Liver (tissue), 8 donors: ENCODE measurements at regions not wholly inside any gene's neighbourhood (a gene's known extent, or its start where the extent isn't known, plus 50 kb on each side); places are given as distances from the start of the nearest gene placed in this dataset.

Source experiments
- DNase-seq: peaks from one replicate; pipeline ENCODE4 v3.0.0-alpha.2; 2017; ENCODE audit warnings: low spot score
- H3K27ac ChIP-seq, 2 donors: one replicate each; pipeline ENCODE4 v1.7.0; 2013; ENCODE audit warnings: inconsistent platforms in 2 of 2, low read length in 2 of 2, control low read depth in 1 of 2, low read depth in 1 of 2, mild to moderate bottlenecking in 1 of 2
- H3K27me3 ChIP-seq, 4 donors: one replicate each; pipeline versions ENCODE4 v1.6.1 to v1.7.0; 2013; ENCODE audit warnings: low read length in 3 of 4, inconsistent platforms in 1 of 4, mild to moderate bottlenecking in 1 of 4, moderate library complexity in 1 of 4; ENCODE audit not compliant: control insufficient read depth in 4 of 4, insufficient read depth in 4 of 4
- H3K36me3 ChIP-seq, 4 donors: one replicate each; pipeline versions ENCODE4 v1.6.1 to v1.7.0; 2013; ENCODE audit warnings: low read length in 3 of 4, mild to moderate bottlenecking in 3 of 4, low read depth in 1 of 4, moderate library complexity in 1 of 4; ENCODE audit not compliant: control insufficient read depth in 4 of 4, insufficient read depth in 3 of 4
- H3K4me1 ChIP-seq, 4 donors: one replicate each; pipeline versions ENCODE4 v1.6.1 to v1.7.0; 2013; ENCODE audit warnings: low read length in 3 of 4, mild to moderate bottlenecking in 3 of 4, moderate library complexity in 1 of 4; ENCODE audit not compliant: control insufficient read depth in 4 of 4, insufficient read depth in 4 of 4
- H3K4me3 ChIP-seq, 3 donors: one replicate each; pipeline versions ENCODE4 v1.6.1 to v1.7.0; 2013; ENCODE audit warnings: low read length in 3 of 3, control low read depth in 1 of 3, low read depth in 1 of 3, mild to moderate bottlenecking in 1 of 3
- H3K9ac ChIP-seq, 2 donors: one replicate each; pipeline ENCODE4 v1.7.0; 2013; ENCODE audit warnings: low read length in 2 of 2, mild to moderate bottlenecking in 2 of 2, moderate library complexity in 2 of 2, control low read depth in 1 of 2, low read depth in 1 of 2
- H3K9me3 ChIP-seq, 4 donors: one replicate each; pipeline versions ENCODE4 v1.6.1 to v1.7.0; 2013; ENCODE audit warnings: low read length in 3 of 4; ENCODE audit not compliant: control insufficient read depth in 4 of 4
- ATF3 ChIP-seq: IDR thresholded peaks from 2 replicates; pipeline ENCODE4 v1.6.1; 2016; ENCODE audit warnings: antibody characterized with exemption
- CTCF ChIP-seq: fragments of 150-350 bp; IDR thresholded peaks from 2 replicates; pipeline ENCODE4 v1.5.1; 2017; ENCODE audit warnings: improper control_type of control experiment, low read depth, low read length; ENCODE audit not compliant: missing input control
- EGR1 ChIP-seq, 2 donors: IDR thresholded peaks; 2 replicates each; pipeline ENCODE4 v1.6.1; 2016 to 2018; ENCODE audit warnings: antibody characterized with exemption in 2 of 2, low read depth in 2 of 2
- FOXA1 ChIP-seq: IDR thresholded peaks from 2 replicates; pipeline ENCODE4 v1.6.1; 2016; ENCODE audit warnings: antibody characterized with exemption
- FOXA2 ChIP-seq: IDR thresholded peaks from 2 replicates; pipeline ENCODE4 v1.6.1; 2016; ENCODE audit warnings: antibody characterized with exemption
- GABPA ChIP-seq, 2 donors: IDR thresholded peaks in 1 of 2; conservative IDR thresholded peaks in 1 of 2; 2 replicates each; pipeline ENCODE4 v1.6.1; 2016; ENCODE audit warnings: antibody characterized with exemption in 2 of 2, mild to moderate bottlenecking in 1 of 2, moderate library complexity in 1 of 2
- HNF4A ChIP-seq, 2 donors: conservative IDR thresholded peaks; 2 replicates each; pipeline ENCODE4 v1.6.1; 2016; ENCODE audit warnings: antibody characterized with exemption in 2 of 2, mild to moderate bottlenecking in 2 of 2
- HNF4G ChIP-seq: IDR thresholded peaks from 2 replicates; pipeline ENCODE4 v1.6.1; 2016; ENCODE audit warnings: antibody characterized with exemption
- JUND ChIP-seq, 2 donors: IDR thresholded peaks; 2 replicates each; pipeline ENCODE4 v1.6.1; 2016; ENCODE audit warnings: antibody characterized with exemption in 2 of 2
- NR2F2 ChIP-seq: IDR thresholded peaks from 2 replicates; pipeline ENCODE4 v1.6.1; 2016; ENCODE audit warnings: antibody characterized with exemption
- REST ChIP-seq: IDR thresholded peaks from 2 replicates; pipeline ENCODE4 v1.6.1; 2016; ENCODE audit warnings: antibody characterized with exemption, mild to moderate bottlenecking
- RXRA ChIP-seq, 2 donors: IDR thresholded peaks; 2 replicates each; pipeline ENCODE4 v1.6.1; 2017 to 2018; ENCODE audit warnings: antibody characterized with exemption in 2 of 2, mild to moderate bottlenecking in 1 of 2
- SP1 ChIP-seq: IDR thresholded peaks from 2 replicates; pipeline ENCODE4 v1.6.1; 2018; ENCODE audit warnings: antibody characterized with exemption, mild to moderate bottlenecking
- TAF1 ChIP-seq: conservative IDR thresholded peaks from 2 replicates; pipeline ENCODE4 v1.6.1; 2016; ENCODE audit warnings: antibody characterized with exemption, mild to moderate bottlenecking
- YY1 ChIP-seq: IDR thresholded peaks from 2 replicates; pipeline ENCODE4 v1.6.1; 2016; ENCODE audit warnings: antibody characterized with exemption, mild to moderate bottlenecking
- ZBTB33 ChIP-seq: IDR thresholded peaks from 2 replicates; pipeline ENCODE4 v1.6.1; 2016; ENCODE audit warnings: antibody characterized with exemption
- WGBS: extraction: QIAGEN DNeasy Blood & Tissue Kit; methylation state at CpG from one replicate; pipeline ENCODE4 v1.1.7; 2013; 5-methylcytosine and 5-hydroxymethylcytosine counted together
- donor health status: healthy.
- donor health status: healthy.
- donor health status: healthy.
- donor health status: healthy.
- donor health status: healthy.

- H3K4me3 ChIP-seq: no peak overlapping the region
- H3K9ac ChIP-seq: no peak overlapping the region
- H3K9me3 ChIP-seq: no peaks in the 10 kb centered on the region
- H3K36me3 ChIP-seq: no peaks in the 10 kb centered on the region
- TF ChIP-seq YY1 (no peak), SP1 (no peak), ATF3 (no peak), RXRA (IDR thresholded peaks at IDR 0.05) (no peak), FOXA1 (no peak), ZBTB33 (no peak), HNF4G (no peak)
- H3K27me3 ChIP-seq: no peaks in the 10 kb centered on the region
- 63% methylated on average over 2 of the region's 2 CpGs for WGBS
- H3K4me1 ChIP-seq: no peaks in the 10 kb centered on the region
- H3K27ac ChIP-seq: no peak overlapping the region
- DNase-seq: no peak
Measured at GRCh38 chr3:163273694-163274093, 1777.1 kb downstream of the OTOL1 start.

GRCh38 chr3:163266731-163267130 lies 1770.1 kb downstream of the OTOL1 start:
- Histone ChIP-seq H3K9me3 (no peaks in the 10 kb centered on the region), H3K27ac (no peak overlapping the region), H3K36me3 (no peaks in the 10 kb centered on the region), H3K9ac (no peak overlapping the region), H3K4me1 (no peaks in the 10 kb centered on the region), H3K27me3 (no peaks in the 10 kb centered on the region), H3K4me3 (no peak overlapping the region)
- no peak for DNase-seq
- TF ChIP-seq RXRA (IDR thresholded peaks at IDR 0.05) (no peak), CTCF (no peak), YY1 (no peak)

GRCh38 chr3:163261618-163262017 lies 1765.0 kb downstream of the OTOL1 start:
- TF ChIP-seq JUND (IDR thresholded peaks at IDR 0.05) (no peak), TAF1 (no peak), REST (no peak), HNF4A (conservative IDR thresholded peaks at IDR 0.05) (no peak), RXRA (IDR thresholded peaks at IDR 0.05) (no peak), NR2F2 (no peak), YY1 (no peak), FOXA2 (no peak), SP1 (no peak), ZBTB33 (no peak), GABPA (IDR thresholded peaks at IDR 0.05 in 1 of 2, conservative IDR thresholded peaks at IDR 0.05 in 1 of 2) (no peak), HNF4G (no peak), EGR1 (IDR thresholded peaks at IDR 0.05; ENCODE audit: low read depth in 2 of 2) (no peak)
- Histone ChIP-seq H3K4me1 (no peaks in the 10 kb centered on the region), H3K9me3 (no peaks in the 10 kb centered on the region), H3K9ac (no peak overlapping the region), H3K27ac (no peak overlapping the region), H3K27me3 (no peaks in the 10 kb centered on the region), H3K4me3 (no peak overlapping the region), H3K36me3 (no peaks in the 10 kb centered on the region)
- DNase-seq: no peak
